ENCODE measurements at regions not wholly inside any gene's neighbourhood (a gene's known extent, or its start where the extent isn't known, plus 50 kb on each side); places are given as distances from the start of the nearest gene placed in this dataset.

GRCh38 chr14:80003138-80003537, 208.2 kb downstream of the DIO2 start:
- TF ChIP-seq CTCF (IDR thresholded peaks at IDR 0.05) = no peak
- H3K27ac ChIP-seq = no peak overlapping the region
- H3K4me3 ChIP-seq = no peak overlapping the region
- no peaks in the 10 kb centered on the region for H3K27me3 ChIP-seq
- no peaks in the 10 kb centered on the region for H3K36me3 ChIP-seq
- H3K9me3 ChIP-seq = peaks cover 0 to 8% (median 0%) of the 10 kb centered on the region in 11 donors
- ATAC-seq (no peak), DNase-seq (no peak)
- no peaks in the 10 kb centered on the region for H3K4me1 ChIP-seq
- intact Hi-C loops (cut with DNase I) = no loop called here
- WGBS, 2 donors = 94 to 96% methylated on average over 4 of the region's 4 CpGs

- intact Hi-C loops (cut with DNase I) = no loop called here
- no peak overlapping the region for H3K4me3 ChIP-seq
- no peaks in the 10 kb centered on the region for H3K27me3 ChIP-seq
- no peaks in the 10 kb centered on the region for H3K4me1 ChIP-seq
- 67 to 69% methylated on average over 4 of the region's 4 CpGs for WGBS, 2 donors
- TF ChIP-seq CTCF (IDR thresholded peaks at IDR 0.05) = no peak
- peaks cover 0 to 8% (median 0%) of the 10 kb centered on the region in 11 donors for H3K9me3 ChIP-seq
- ATAC-seq (no peak), DNase-seq (no peak)
- H3K36me3 ChIP-seq = no peaks in the 10 kb centered on the region
- no peak overlapping the region for H3K27ac ChIP-seq
Observed at GRCh38 chr14:79997509-79998208, 213.6 kb downstream of the DIO2 start.

GRCh38 chr14:79992407-79993198, 218.7 kb downstream of the DIO2 start:
- TF ChIP-seq CTCF (IDR thresholded peaks at IDR 0.05) = no peak
- ATAC-seq (no peak), DNase-seq (no peak)
- Histone ChIP-seq H3K9me3 (peaks cover 0 to 3% (median 0%) of the 10 kb centered on the region in 11 donors), H3K4me1 (no peaks in the 10 kb centered on the region), H3K36me3 (no peaks in the 10 kb centered on the region), H3K27ac (no peak overlapping the region), H3K4me3 (no peak overlapping the region), H3K27me3 (no peaks in the 10 kb centered on the region)
- WGBS, 2 donors = 25 to 29% methylated on average over 4 of the region's 4 CpGs
- intact Hi-C loops (cut with DNase I) = no loop called here

- Histone ChIP-seq H3K4me3 (no peak overlapping the region), H3K27me3 (no peaks in the 10 kb centered on the region), H3K9me3 (peaks cover 0 to 3% (median 0%) of the 10 kb centered on the region in 11 donors), H3K36me3 (no peaks in the 10 kb centered on the region), H3K4me1 (no peaks in the 10 kb centered on the region), H3K27ac (no peak overlapping the region)
- intact Hi-C loops (cut with DNase I) = no loop called here
- TF ChIP-seq CTCF (IDR thresholded peaks at IDR 0.05) = no peak
- DNase-seq = no peak
- 66 to 70% methylated on average over 3 of the region's 3 CpGs for WGBS, 2 donors
- no peak for ATAC-seq
Observed at GRCh38 chr14:79991866-79992265, 219.4 kb downstream of the DIO2 start.

Data from heart right ventricle (tissue), 16 donors.